ENCODE measurements at regions not wholly inside any gene's neighbourhood (a gene's known extent, or its start where the extent isn't known, plus 50 kb on each side); places are given as distances from the start of the nearest gene placed in this dataset.

- TF ChIP-seq CTCF (IDR thresholded peaks at IDR 0.05; ENCODE audit: low read depth, low read length) (no peak), MAX (IDR thresholded peaks at IDR 0.05; ENCODE audit: low read depth, low read length) (no peak)
These were observed 771.1 kb upstream of the ID2 start for GRCh38 chr2:7910752-7911151.

All from NB4 (cell line).